H9 (cell line): ENCODE measurements at regions not wholly inside any gene's neighbourhood (a gene's known extent, or its start where the extent isn't known, plus 50 kb on each side); places are given as distances from the start of the nearest gene placed in this dataset.

Experiments used
- DNase-seq: peaks from one replicate; pipeline ENCODE4 v3.0.0-alpha.2; 2017
- H2AFZ ChIP-seq: one replicate; pipeline ENCODE4 v1.6.1; 2013; ENCODE audit warnings: mild to moderate bottlenecking, low read length, control low read depth, moderate library complexity
- H2AK5ac ChIP-seq: 2 replicates; pipeline ENCODE4 v1.6.1; 2013; ENCODE audit warnings: low read length, control low read depth, mixed read lengths; ENCODE audit not compliant: insufficient read length
- H2BK120ac ChIP-seq: one replicate; pipeline ENCODE4 v1.6.1; 2013; ENCODE audit warnings: low read depth, mild to moderate bottlenecking, low read length, control low read depth, inconsistent platforms; ENCODE audit not compliant: poor library complexity, severe bottlenecking
- H2BK12ac ChIP-seq: 2 replicates; pipeline ENCODE4 v1.6.1; 2013; ENCODE audit warnings: low read length, control low read depth, mixed read lengths, low read depth; ENCODE audit not compliant: insufficient read length
- H2BK15ac ChIP-seq: 2 replicates; pipeline ENCODE4 v1.6.1; 2013; ENCODE audit warnings: low read depth, low read length, control low read depth
- H2BK20ac ChIP-seq: one replicate; pipeline ENCODE4 v1.6.1; 2013; ENCODE audit warnings: low read depth, mild to moderate bottlenecking, low read length, control low read depth, inconsistent platforms; ENCODE audit not compliant: poor library complexity, severe bottlenecking
- H2BK5ac ChIP-seq: 2 replicates; pipeline ENCODE4 v1.6.1; 2013; ENCODE audit warnings: low read length, control low read depth, mixed read lengths; ENCODE audit not compliant: insufficient read length
- H3K14ac ChIP-seq: 2 replicates; pipeline ENCODE4 v1.6.1; 2013; ENCODE audit warnings: low read length, control low read depth; ENCODE audit not compliant: insufficient read depth
- H3K18ac ChIP-seq: 2 replicates; pipeline ENCODE4 v1.6.1; 2013; ENCODE audit warnings: low read depth, mild to moderate bottlenecking, mixed read lengths, low read length, control low read depth; ENCODE audit not compliant: insufficient read length
- H3K23ac ChIP-seq: 2 replicates; pipeline ENCODE4 v1.6.1; 2013; ENCODE audit warnings: low read length, control low read depth, mixed read lengths, low read depth; ENCODE audit not compliant: insufficient read length
- H3K23me2 ChIP-seq: 2 replicates; pipeline ENCODE4 v1.6.1; 2013; ENCODE audit warnings: low read depth, mild to moderate bottlenecking, mixed read lengths, low read length, control low read depth; ENCODE audit not compliant: insufficient read length, poor library complexity, severe bottlenecking
- H3K27ac ChIP-seq: 2 replicates; pipeline ENCODE4 v1.5.1; 2013; ENCODE audit warnings: low read length, control low read depth, mixed read lengths, low read depth; ENCODE audit not compliant: insufficient read length
- H3K27me3 ChIP-seq: 2 replicates; pipeline ENCODE4 v1.6.1; 2013; ENCODE audit warnings: low read length, control low read depth, inconsistent platforms; ENCODE audit not compliant: insufficient read depth
- H3K4ac ChIP-seq: 2 replicates; pipeline ENCODE4 v1.6.1; 2013; ENCODE audit warnings: low read depth, mild to moderate bottlenecking, control low read depth, inconsistent platforms, low read length, moderate library complexity
- H3K4me1 ChIP-seq: 2 replicates; pipeline ENCODE4 v1.6.1; 2013; ENCODE audit warnings: low read length, control low read depth, inconsistent platforms; ENCODE audit not compliant: insufficient read depth
- H3K4me2 ChIP-seq: 2 replicates; pipeline ENCODE4 v1.6.1; 2013; ENCODE audit warnings: low read length, control low read depth, mixed read lengths; ENCODE audit not compliant: insufficient read length, insufficient read depth
- H3K56ac ChIP-seq: 2 replicates; pipeline ENCODE4 v1.6.1; 2013; ENCODE audit warnings: low read depth, mild to moderate bottlenecking, mixed read lengths, low read length, control low read depth; ENCODE audit not compliant: insufficient read length
- H3K79me1 ChIP-seq: 2 replicates; pipeline ENCODE4 v1.6.1; 2013; ENCODE audit warnings: low read depth, mild to moderate bottlenecking, moderate library complexity, low read length, control low read depth, inconsistent platforms; ENCODE audit not compliant: insufficient read depth, poor library complexity, severe bottlenecking
- H3K79me2 ChIP-seq: 2 replicates; pipeline ENCODE4 v1.6.1; 2013; ENCODE audit warnings: low read length, control low read depth, inconsistent platforms; ENCODE audit not compliant: insufficient read depth
- H3K9ac ChIP-seq: 2 replicates; pipeline ENCODE4 v1.6.1; 2013; ENCODE audit warnings: low read length, control low read depth, mixed read lengths; ENCODE audit not compliant: insufficient read length; ENCODE audit errors: extremely low read depth
- H3K9me3 ChIP-seq: one replicate; pipeline ENCODE4 v1.6.1; 2013; ENCODE audit warnings: low read depth, low read length, inconsistent platforms; ENCODE audit not compliant: control insufficient read depth
- H3T11ph ChIP-seq: one replicate; pipeline ENCODE4 v1.6.1; 2013; ENCODE audit warnings: mild to moderate bottlenecking, low read length, control low read depth, inconsistent platforms
- H4K20me1 ChIP-seq: one replicate; pipeline ENCODE4 v1.6.1; 2013; ENCODE audit not compliant: control insufficient read depth, insufficient read length, insufficient read depth
- H4K5ac ChIP-seq: 2 replicates; pipeline ENCODE4 v1.6.1; 2013; ENCODE audit warnings: low read depth, mild to moderate bottlenecking, mixed read lengths, low read length, control low read depth; ENCODE audit not compliant: insufficient read length
- H4K8ac ChIP-seq: replicated peaks from 2 replicates; pipeline ENCODE4 v1.6.1; 2013; ENCODE audit warnings: low read length, control low read depth, mixed read lengths, low read depth; ENCODE audit not compliant: insufficient read length
- H4K91ac ChIP-seq: 2 replicates; pipeline ENCODE4 v1.6.1; 2013; ENCODE audit warnings: low read depth, mild to moderate bottlenecking, moderate library complexity, mixed read lengths, low read length, control low read depth; ENCODE audit not compliant: insufficient read length
- H3K27ac Mint-ChIP-seq, 3 experiments: 2 replicates in 2 of 3; 3 replicates in 1 of 3; pipeline ENCODE4 v1.8.0; 2020 to 2021; ENCODE audit warnings: mixed read lengths in 3 of 3, mild to moderate bottlenecking in 1 of 3, moderate library complexity in 1 of 3
- H3K27me3 Mint-ChIP-seq: 2 replicates; pipeline ENCODE4 v1.8.0; 2021; ENCODE audit warnings: low read depth, mild to moderate bottlenecking, moderate library complexity, mixed read lengths
- H3K36me3 Mint-ChIP-seq, 3 experiments: 2 replicates in 2 of 3; 3 replicates in 1 of 3; pipeline ENCODE4 v1.8.0; 2020 to 2021; ENCODE audit warnings: low read depth in 3 of 3, mixed read lengths in 3 of 3; ENCODE audit not compliant: insufficient read depth in 1 of 3
- H3K4me1 Mint-ChIP-seq, 2 experiments: 2 replicates each; pipeline ENCODE4 v1.8.0; 2020; ENCODE audit warnings: mixed read lengths in 2 of 2
- H3K4me3 Mint-ChIP-seq, 2 experiments: 2 replicates in 1 of 2; 3 replicates in 1 of 2; pipeline ENCODE4 v1.8.0; 2020 to 2021; ENCODE audit warnings: mild to moderate bottlenecking in 2 of 2, mixed read lengths in 2 of 2, moderate library complexity in 1 of 2
- H3K9me3 Mint-ChIP-seq, 2 experiments: 2 replicates in 1 of 2; 3 replicates in 1 of 2; pipeline ENCODE4 v1.8.0; 2020; ENCODE audit warnings: mild to moderate bottlenecking in 2 of 2, mixed read lengths in 2 of 2, moderate library complexity in 1 of 2
- CTCF ChIP-seq: fragments of 200-600 bp; sonication (generic); conservative IDR thresholded peaks from 3 replicates; pipeline ENCODE4 v1.8.0; 2021; ENCODE audit warnings: antibody characterized with exemption, mild to moderate bottlenecking
- WGBS: extraction: QIAGEN DNeasy Blood & Tissue Kit; methylation state at CpG from one replicate; pipeline ENCODE4 v1.1.7; 2013; ENCODE audit warnings: missing lambda C conversion rate, low lambda C conversion rate, mixed read lengths; ENCODE audit not compliant: insufficient read length; ENCODE audit errors: extremely low coverage; 5-methylcytosine and 5-hydroxymethylcytosine counted together

GRCh38 chr7:16023046-16023445, 336.6 kb upstream of the MEOX2 start:
- H3K4me3 Mint-ChIP-seq, result no peak overlapping the region

More at GRCh38 chr7:16023046-16023445, 336.6 kb upstream of the MEOX2 start:
- Histone ChIP-seq H2AFZ (no peak overlapping the region), H4K5ac (no peak overlapping the region), H3K23ac (no peak overlapping the region), H2AK5ac (no peak overlapping the region), H2BK15ac (no peak overlapping the region), H4K20me1 (no peaks in the 10 kb centered on the region), H3K9me3 (no peaks in the 10 kb centered on the region), H3K23me2 (no peaks in the 10 kb centered on the region), H4K91ac (no peak overlapping the region), H3K4me2 (no peak overlapping the region), H4K8ac (no peak overlapping the region), H3K4ac (no peak overlapping the region), H2BK20ac (no peak overlapping the region), H3K18ac (no peak overlapping the region), H3K27ac (no peak overlapping the region), H3K79me1 (no peaks in the 10 kb centered on the region), H3K14ac (no peak overlapping the region), H3K56ac (no peak overlapping the region), H2BK5ac (no peak overlapping the region), H3K79me2 (no peaks in the 10 kb centered on the region), H3K27me3 (no peaks in the 10 kb centered on the region), H3T11ph (no peak overlapping the region), H3K4me1 (no peaks in the 10 kb centered on the region), H2BK12ac (no peak overlapping the region), H2BK120ac (no peak overlapping the region), H3K9ac (no peak overlapping the region)
- Mint-ChIP-seq H3K36me3 (no peaks in the 10 kb centered on the region), H3K27ac (no peak overlapping the region), H3K9me3 (no peaks in the 10 kb centered on the region), H3K4me1 (peaks cover 11 to 12% of the 10 kb centered on the region in 2 experiments), H3K27me3 (no peaks in the 10 kb centered on the region)
- no peak for DNase-seq
- TF ChIP-seq CTCF, result no peak
- WGBS, result no CpG with 5 or more reads among the region's 2 CpGs
